ENCODE measurements at regions not wholly inside any gene's neighbourhood (a gene's known extent, or its start where the extent isn't known, plus 50 kb on each side); places are given as distances from the start of the nearest gene placed in this dataset.

GRCh38 chr14:97028382-97028781 is 231.2 kb downstream of the VRK1 start:
- TF ChIP-seq EZH2phosphoT487 (IDR thresholded peaks at IDR 0.05; ENCODE audit: insufficient read depth, low read depth) (no peak), EZH2 (IDR thresholded peaks at IDR 0.05; ENCODE audit: insufficient read depth, poor library complexity, severe bottlenecking) (no peak)

Data from GM23248 (cell line).